NCI-H2081 (cell line): ENCODE measurements at regions not wholly inside any gene's neighbourhood (a gene's known extent, or its start where the extent isn't known, plus 50 kb on each side); places are given as distances from the start of the nearest gene placed in this dataset.
A peak's percentile ranks its signal among the peaks of the same experiment; 100 is the strongest.

Source experiments
- DNase-seq, 2 experiments: peaks; one replicate each; lab custom pipeline; 2025; lab: John Stamatoyannopoulos, UW

GRCh38 chr6:22466665-22467245, 102.6 kb upstream of the HDGFL1 start:
- peak in 1 of 2 experiments; percentile 25 for DNase-seq

- peak in 1 of 2 experiments; percentile 14 for DNase-seq
These were observed 101.7 kb upstream of the HDGFL1 start for GRCh38 chr6:22467645-22468044.

GRCh38 chr6:22468256-22468965, 101.0 kb upstream of the HDGFL1 start:
- no peak for DNase-seq

GRCh38 chr6:22470454-22471131, 98.8 kb upstream of the HDGFL1 start:
- no peak for DNase-seq

- peak; percentile 73 to 94 for DNase-seq
These were observed 98.2 kb upstream of the HDGFL1 start for GRCh38 chr6:22471132-22471690.

- no peak for DNase-seq
These were observed 97.6 kb upstream of the HDGFL1 start for GRCh38 chr6:22471746-22472145.

- peak in 1 of 2 experiments; percentile 11 for DNase-seq
These were observed 95.2 kb upstream of the HDGFL1 start for GRCh38 chr6:22473991-22474682.

- DNase-seq: no peak
These were observed 92.5 kb upstream of the HDGFL1 start for GRCh38 chr6:22476811-22477390.

- no peak for DNase-seq
These were observed 72.1 kb upstream of the HDGFL1 start for GRCh38 chr6:22497276-22497675.

- DNase-seq: no peak
These were observed 69.6 kb upstream of the HDGFL1 start for GRCh38 chr6:22499815-22500214.

GRCh38 chr6:22506496-22506895, 62.9 kb upstream of the HDGFL1 start:
- no peak for DNase-seq

- no peak for DNase-seq
These were observed 56.5 kb upstream of the HDGFL1 start for GRCh38 chr6:22512686-22513427.

GRCh38 chr6:22513667-22514066, 55.7 kb upstream of the HDGFL1 start:
- no peak for DNase-seq

- no peak for DNase-seq
These were observed 50.1 kb upstream of the HDGFL1 start for GRCh38 chr6:22519237-22519636.
